Caco-2 (cell line): ENCODE measurements at regions not wholly inside any gene's neighbourhood (a gene's known extent, or its start where the extent isn't known, plus 50 kb on each side); places are given as distances from the start of the nearest gene placed in this dataset.

Experiments used
- BruUV-seq: library from RNA; stranded (reverse); fragments of 400-500 nt; replicated peaks from 2 replicates; lab custom pipeline; 2021; lab: Mats Ljungman, UMichigan
- CTCF ChIA-PET: fragments of 300-600 bp; sonication (Branson Sonifier 250); formaldehyde crosslinking; loops from one replicate; lab custom pipeline; 2022; ENCODE audit warnings: antibody characterized with exemption; lab: Charles Lee
- POLR2A ChIA-PET: fragments of 300-600 bp; sonication (Branson Sonifier 250); formaldehyde crosslinking; loops from one replicate; lab custom pipeline; 2022; ENCODE audit warnings: antibody characterized with exemption; lab: Charles Lee
- DNase-seq, 2 experiments: peaks; one replicate each; pipeline versions ENCODE4 v3.0.0 to v3.0.0-alpha.2; 2020 to 2022
- H3K27me3 ChIP-seq: replicated peaks from 2 replicates; pipeline ENCODE4 v1.6.0; 2011; ENCODE audit warnings: low read length; ENCODE audit not compliant: control insufficient read depth, insufficient read depth
- H3K36me3 ChIP-seq: 2 replicates; pipeline ENCODE4 v1.5.1; 2011; ENCODE audit warnings: low read length; ENCODE audit not compliant: control insufficient read depth, insufficient read depth
- H3K4me1 ChIP-seq: fragments of 250-450 bp; sonication (Bioruptor Pico); 2 replicates; pipeline ENCODE4 v1.5.1; 2020; ENCODE audit warnings: mild to moderate bottlenecking
- H3K4me3 ChIP-seq: 2 replicates; pipeline ENCODE4 v1.5.1; 2011; ENCODE audit warnings: low read depth, mild to moderate bottlenecking, control low read depth, low read length
- H3K9me3 ChIP-seq: fragments of 250-450 bp; sonication (Bioruptor Pico); 2 replicates; pipeline ENCODE4 v1.5.1; 2020; ENCODE audit warnings: mild to moderate bottlenecking, moderate library complexity
- H3K27ac Mint-ChIP-seq: one replicate; pipeline ENCODE4 v1.8.0; 2022; ENCODE audit warnings: mixed read lengths; ENCODE audit not compliant: unreplicated experiment
- H3K27me3 Mint-ChIP-seq: one replicate; pipeline ENCODE4 v1.8.0; 2022; ENCODE audit warnings: mixed read lengths; ENCODE audit not compliant: insufficient read depth, unreplicated experiment
- H3K36me3 Mint-ChIP-seq: one replicate; pipeline ENCODE4 v1.8.0; 2022; ENCODE audit warnings: mild to moderate bottlenecking, mixed read lengths; ENCODE audit not compliant: insufficient read depth, unreplicated experiment
- H3K4me1 Mint-ChIP-seq: one replicate; pipeline ENCODE4 v1.8.0; 2022; ENCODE audit warnings: low read depth, mixed read lengths; ENCODE audit not compliant: unreplicated experiment
- H3K4me3 Mint-ChIP-seq: one replicate; pipeline ENCODE4 v1.8.0; 2022; ENCODE audit warnings: mild to moderate bottlenecking, moderate library complexity, mixed read lengths; ENCODE audit not compliant: unreplicated experiment
- H3K9me3 Mint-ChIP-seq: one replicate; pipeline ENCODE4 v1.8.0; 2022; ENCODE audit warnings: mixed read lengths; ENCODE audit not compliant: unreplicated experiment
- CTCF ChIP-seq, 2 experiments: fragments of 200-600 bp in 1 of 2; IDR thresholded peaks; 1 replicate in 1 of 2; 2 replicates in 1 of 2; pipeline versions ENCODE4 v1.5.1 to v1.8.0; 2011 to 2022; ENCODE audit warnings: antibody characterized with exemption in 1 of 2, control low read depth in 1 of 2, inconsistent platforms in 1 of 2, low read depth in 1 of 2, low read length in 1 of 2, mild to moderate bottlenecking in 1 of 2, moderate library complexity in 1 of 2; ENCODE audit not compliant: insufficient read depth in 1 of 2, severe bottlenecking in 1 of 2, unreplicated experiment in 1 of 2
- intact Hi-C: fragments of 100-400 bp; cut with micrococcal nuclease; formaldehyde crosslinking; loops from one replicate; pipeline ENCODE4 v1.10.0; 2022; ENCODE audit not compliant: unreplicated experiment

DNA sequence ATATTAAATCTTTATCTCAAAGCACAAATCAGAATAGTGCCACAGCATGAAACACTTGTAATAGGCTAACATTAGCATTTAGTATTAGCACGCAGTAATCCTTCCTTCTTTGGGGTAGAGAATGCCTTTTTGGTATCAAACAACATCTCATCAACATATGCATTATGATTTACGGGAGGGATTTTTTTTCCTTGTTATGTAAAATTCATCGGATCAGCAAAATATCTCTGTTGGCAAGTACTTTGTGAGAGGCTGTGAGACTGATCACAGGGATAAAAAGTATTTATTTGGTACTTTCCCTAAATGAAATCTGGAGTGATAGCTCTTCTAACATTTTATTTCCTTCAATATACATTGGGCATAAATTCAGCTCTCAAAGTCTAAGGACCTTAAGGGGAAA lies 68.4 kb upstream of the TMEM178A start:
- no peak for DNase-seq
- no peak overlapping the region for H3K4me3 Mint-ChIP-seq
- Histone ChIP-seq H3K4me1 (no peaks in the 10 kb centered on the region), H3K36me3 (no peaks in the 10 kb centered on the region), H3K4me3 (no peak overlapping the region), H3K9me3 (no peaks in the 10 kb centered on the region), H3K27me3 (no peaks in the 10 kb centered on the region)
- intact Hi-C loops, result no loop called here
- H3K27ac Mint-ChIP-seq, result no peak overlapping the region
- ChIA-PET CTCF (no interaction called here), POLR2A (no interaction called here)
- H3K4me1 Mint-ChIP-seq, result no peaks in the 10 kb centered on the region
- TF ChIP-seq CTCF (IDR thresholded peaks at IDR 0.05; ENCODE audit: insufficient read depth in 1 of 2, low read depth in 1 of 2, low read length in 1 of 2, severe bottlenecking in 1 of 2, unreplicated experiment in 1 of 2), result no peak
- no peaks in the 10 kb centered on the region for H3K9me3 Mint-ChIP-seq
- BruUV-seq, result no TSS peak
- H3K36me3 Mint-ChIP-seq, result no peaks in the 10 kb centered on the region
- H3K27me3 Mint-ChIP-seq, result peaks cover 3% of the 10 kb centered on the region

- no peak overlapping the region for H3K4me3 Mint-ChIP-seq
- Histone ChIP-seq H3K4me3 (no peak overlapping the region), H3K9me3 (no peaks in the 10 kb centered on the region), H3K27me3 (no peaks in the 10 kb centered on the region), H3K36me3 (no peaks in the 10 kb centered on the region), H3K4me1 (no peaks in the 10 kb centered on the region)
- no peak for DNase-seq
- no peaks in the 10 kb centered on the region for H3K36me3 Mint-ChIP-seq
- no peaks in the 10 kb centered on the region for H3K4me1 Mint-ChIP-seq
- intact Hi-C loops, result no loop called here
- no peaks in the 10 kb centered on the region for H3K9me3 Mint-ChIP-seq
- BruUV-seq, result no TSS peak
- no peak overlapping the region for H3K27ac Mint-ChIP-seq
- TF ChIP-seq CTCF (IDR thresholded peaks at IDR 0.05; ENCODE audit: insufficient read depth in 1 of 2, low read depth in 1 of 2, low read length in 1 of 2, severe bottlenecking in 1 of 2, unreplicated experiment in 1 of 2), result no peak
- CTCF ChIA-PET, result no interaction called here
- peaks cover 13% of the 10 kb centered on the region for H3K27me3 Mint-ChIP-seq
- POLR2A ChIA-PET, result no interaction called here
Observed at GRCh38 chr2:39602616-39603015, 63.1 kb upstream of the TMEM178A start.

- intact Hi-C loops, result no loop called here
- Mint-ChIP-seq H3K4me1 (no peaks in the 10 kb centered on the region), H3K36me3 (no peaks in the 10 kb centered on the region), H3K27ac (no peak overlapping the region), H3K27me3 (peaks cover 13% of the 10 kb centered on the region), H3K9me3 (no peaks in the 10 kb centered on the region), H3K4me3 (no peak overlapping the region)
- H3K4me3 ChIP-seq, result no peak overlapping the region
- H3K9me3 ChIP-seq, result no peaks in the 10 kb centered on the region
- ChIA-PET CTCF (no interaction called here), POLR2A (no interaction called here)
- TF ChIP-seq CTCF (IDR thresholded peaks at IDR 0.05; ENCODE audit: insufficient read depth in 1 of 2, low read depth in 1 of 2, low read length in 1 of 2, severe bottlenecking in 1 of 2, unreplicated experiment in 1 of 2), result no peak
- no peaks in the 10 kb centered on the region for H3K4me1 ChIP-seq
- H3K27me3 ChIP-seq, result no peaks in the 10 kb centered on the region
- BruUV-seq, result no TSS peak
- DNase-seq, result no peak
- no peaks in the 10 kb centered on the region for H3K36me3 ChIP-seq
Observed at GRCh38 chr2:39603436-39603835, 62.3 kb upstream of the TMEM178A start.
